Erythroblast (primary cell): ENCODE measurements at regions not wholly inside any gene's neighbourhood (a gene's known extent, or its start where the extent isn't known, plus 50 kb on each side); places are given as distances from the start of the nearest gene placed in this dataset.

ENCODE experiments used
- GATA1 ChIP-seq: IDR thresholded peaks from 2 replicates; pipeline ENCODE4 v1.6.1; 2011; ENCODE audit warnings: low read depth, mild to moderate bottlenecking, control low read depth, low read length, moderate library complexity
- POLR2A ChIP-seq: IDR thresholded peaks from 2 replicates; pipeline ENCODE4 v1.6.1; 2011; ENCODE audit warnings: mild to moderate bottlenecking, low read length

GRCh38 chr2:43136876-43137275, 89.5 kb downstream of the ZFP36L2 start:
- no peak for TF ChIP-seq GATA1
- no peak for TF ChIP-seq POLR2A
